ENCODE measurements at regions not wholly inside any gene's neighbourhood (a gene's known extent, or its start where the extent isn't known, plus 50 kb on each side); places are given as distances from the start of the nearest gene placed in this dataset.
A peak's percentile ranks its signal among the peaks of the same experiment; 100 is the strongest.

- H3K4me3 ChIP-seq (ENCODE audit: insufficient read depth, low read depth, low read length), result no peak overlapping the region
- no peaks in the 10 kb centered on the region for H3K36me3 ChIP-seq (replicated peaks; ENCODE audit: control insufficient read depth, insufficient read depth, low read length)
- DNase-seq, result no peak
- H3K27me3 ChIP-seq (ENCODE audit: control insufficient read depth, insufficient read depth, low read length), result no peaks in the 10 kb centered on the region
Observed at GRCh38 chr3:181086011-181086410, 96.5 kb upstream of the DNAJC19 start.

- Histone ChIP-seq H3K27me3 (ENCODE audit: control insufficient read depth, insufficient read depth, low read length) (no peaks in the 10 kb centered on the region), H3K36me3 (replicated peaks; ENCODE audit: control insufficient read depth, insufficient read depth, low read length) (no peaks in the 10 kb centered on the region), H3K4me3 (ENCODE audit: insufficient read depth, low read depth, low read length) (no peak overlapping the region)
- DNase-seq, result no peak
Observed at GRCh38 chr3:181081930-181082329, 92.4 kb upstream of the DNAJC19 start.

- DNase-seq, result no peak
- no peaks in the 10 kb centered on the region for H3K36me3 ChIP-seq (replicated peaks; ENCODE audit: control insufficient read depth, insufficient read depth, low read length)
- H3K27me3 ChIP-seq (ENCODE audit: control insufficient read depth, insufficient read depth, low read length), result no peaks in the 10 kb centered on the region
- H3K4me3 ChIP-seq (ENCODE audit: insufficient read depth, low read depth, low read length), result no peak overlapping the region
Observed at GRCh38 chr3:181076558-181076957, 87.0 kb upstream of the DNAJC19 start.

- Histone ChIP-seq H3K27me3 (ENCODE audit: control insufficient read depth, insufficient read depth, low read length) (no peaks in the 10 kb centered on the region), H3K4me3 (ENCODE audit: insufficient read depth, low read depth, low read length) (no peak overlapping the region), H3K36me3 (replicated peaks; ENCODE audit: control insufficient read depth, insufficient read depth, low read length) (no peaks in the 10 kb centered on the region)
- no peak for DNase-seq
Observed at GRCh38 chr3:181075098-181075497, 85.6 kb upstream of the DNAJC19 start.

- DNase-seq, result no peak
- H3K36me3 ChIP-seq (replicated peaks; ENCODE audit: control insufficient read depth, insufficient read depth, low read length), result no peaks in the 10 kb centered on the region
- H3K27me3 ChIP-seq (ENCODE audit: control insufficient read depth, insufficient read depth, low read length), result no peaks in the 10 kb centered on the region
- H3K4me3 ChIP-seq (ENCODE audit: insufficient read depth, low read depth, low read length), result no peak overlapping the region
Observed at GRCh38 chr3:181066143-181067087, 76.9 kb upstream of the DNAJC19 start.

- H3K27me3 ChIP-seq (ENCODE audit: control insufficient read depth, insufficient read depth, low read length), result no peaks in the 10 kb centered on the region
- DNase-seq, result no peak
- H3K4me3 ChIP-seq (ENCODE audit: insufficient read depth, low read depth, low read length), result no peak overlapping the region
- no peaks in the 10 kb centered on the region for H3K36me3 ChIP-seq (replicated peaks; ENCODE audit: control insufficient read depth, insufficient read depth, low read length)
Observed at GRCh38 chr3:181056136-181056732, 66.7 kb upstream of the DNAJC19 start.

GRCh38 chr3:181054538-181054937, 65.0 kb upstream of the DNAJC19 start:
- no peaks in the 10 kb centered on the region for H3K27me3 ChIP-seq (ENCODE audit: control insufficient read depth, insufficient read depth, low read length)
- DNase-seq, result no peak
- no peak overlapping the region for H3K4me3 ChIP-seq (ENCODE audit: insufficient read depth, low read depth, low read length)
- H3K36me3 ChIP-seq (replicated peaks; ENCODE audit: control insufficient read depth, insufficient read depth, low read length), result no peaks in the 10 kb centered on the region

GRCh38 chr3:181052256-181052655, 62.7 kb upstream of the DNAJC19 start:
- H3K27me3 ChIP-seq (ENCODE audit: control insufficient read depth, insufficient read depth, low read length), result no peaks in the 10 kb centered on the region
- DNase-seq, result no peak

GRCh38 chr3:181050738-181051137, 61.2 kb upstream of the DNAJC19 start:
- H3K4me3 ChIP-seq (ENCODE audit: insufficient read depth, low read depth, low read length), result no peak overlapping the region
- DNase-seq, result peak; percentile 27
- no peaks in the 10 kb centered on the region for H3K27me3 ChIP-seq (ENCODE audit: control insufficient read depth, insufficient read depth, low read length)
- H3K36me3 ChIP-seq (replicated peaks; ENCODE audit: control insufficient read depth, insufficient read depth, low read length), result no peaks in the 10 kb centered on the region

More at GRCh38 chr3:181052256-181052655, 62.7 kb upstream of the DNAJC19 start:
- no peak overlapping the region for H3K4me3 ChIP-seq (ENCODE audit: insufficient read depth, low read depth, low read length)
- H3K36me3 ChIP-seq (replicated peaks; ENCODE audit: control insufficient read depth, insufficient read depth, low read length), result no peaks in the 10 kb centered on the region

- Histone ChIP-seq H3K4me3 (ENCODE audit: insufficient read depth, low read depth, low read length) (no peak overlapping the region), H3K36me3 (replicated peaks; ENCODE audit: control insufficient read depth, insufficient read depth, low read length) (no peaks in the 10 kb centered on the region), H3K27me3 (ENCODE audit: control insufficient read depth, insufficient read depth, low read length) (no peaks in the 10 kb centered on the region)
- no peak for DNase-seq
Observed at GRCh38 chr3:181040030-181040429, 50.5 kb upstream of the DNAJC19 start.
